ENCODE measurements at regions not wholly inside any gene's neighbourhood (a gene's known extent, or its start where the extent isn't known, plus 50 kb on each side); places are given as distances from the start of the nearest gene placed in this dataset.

GRCh38 chr2:106257830-106258229, 63.7 kb upstream of the UXS1 start:
- TF ChIP-seq, protein P1, sequence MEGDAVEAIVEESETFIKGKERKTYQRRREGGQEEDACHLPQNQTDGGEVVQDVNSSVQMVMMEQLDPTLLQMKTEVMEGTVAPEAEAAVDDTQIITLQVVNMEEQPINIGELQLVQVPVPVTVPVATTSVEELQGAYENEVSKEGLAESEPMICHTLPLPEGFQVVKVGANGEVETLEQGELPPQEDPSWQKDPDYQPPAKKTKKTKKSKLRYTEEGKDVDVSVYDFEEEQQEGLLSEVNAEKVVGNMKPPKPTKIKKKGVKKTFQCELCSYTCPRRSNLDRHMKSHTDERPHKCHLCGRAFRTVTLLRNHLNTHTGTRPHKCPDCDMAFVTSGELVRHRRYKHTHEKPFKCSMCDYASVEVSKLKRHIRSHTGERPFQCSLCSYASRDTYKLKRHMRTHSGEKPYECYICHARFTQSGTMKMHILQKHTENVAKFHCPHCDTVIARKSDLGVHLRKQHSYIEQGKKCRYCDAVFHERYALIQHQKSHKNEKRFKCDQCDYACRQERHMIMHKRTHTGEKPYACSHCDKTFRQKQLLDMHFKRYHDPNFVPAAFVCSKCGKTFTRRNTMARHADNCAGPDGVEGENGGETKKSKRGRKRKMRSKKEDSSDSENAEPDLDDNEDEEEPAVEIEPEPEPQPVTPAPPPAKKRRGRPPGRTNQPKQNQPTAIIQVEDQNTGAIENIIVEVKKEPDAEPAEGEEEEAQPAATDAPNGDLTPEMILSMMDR (IDR thresholded peaks at IDR 0.05; ENCODE audit: borderline replicate concordance, extremely low read depth, low read length, poor library complexity, severe bottlenecking): no peak
- TF ChIP-seq EZH2 (IDR thresholded peaks at IDR 0.05; ENCODE audit: borderline replicate concordance, low read depth, low read length, severe bottlenecking): no peak
